Ovary (tissue), 7 donors: ENCODE measurements at regions not wholly inside any gene's neighbourhood (a gene's known extent, or its start where the extent isn't known, plus 50 kb on each side); places are given as distances from the start of the nearest gene placed in this dataset.

Experiments
- DNase-seq, 5 donors: peaks; one replicate each; pipeline ENCODE4 v3.0.0-alpha.2; 2019 to 2020
- H3K27ac ChIP-seq, 2 donors: fragments of 200-600 bp; one replicate each; pipeline versions ENCODE4 v1.5.1 to v1.8.0; 2019 to 2022
- H3K27me3 ChIP-seq: fragments of 200-600 bp; one replicate; pipeline ENCODE4 v1.8.0; 2022
- H3K36me3 ChIP-seq: fragments of 200-600 bp; sonication (generic); one replicate; pipeline ENCODE4 v1.5.1; 2019
- H3K4me1 ChIP-seq: one replicate; pipeline ENCODE4 v1.8.1; 2013; ENCODE audit warnings: mild to moderate bottlenecking, moderate library complexity; ENCODE audit not compliant: insufficient read depth
- H3K4me3 ChIP-seq: fragments of 200-600 bp; sonication (generic); one replicate; pipeline ENCODE4 v1.5.1; 2017
- H3K9me3 ChIP-seq, 2 donors: fragments of 200-600 bp in 1 of 2; sonication (generic) in 1 of 2; one replicate each; pipeline versions ENCODE4 v1.5.1 to v1.8.1; 2013 to 2019; ENCODE audit warnings: mild to moderate bottlenecking in 1 of 2, moderate library complexity in 1 of 2
- CTCF ChIP-seq, 3 donors: fragments of 450-650 bp in 2 of 3; fragments of 200-600 bp in 1 of 3; IDR thresholded peaks; one replicate each; pipeline versions ENCODE4 v1.5.1 to v1.8.0; 2016 to 2022; ENCODE audit warnings: antibody characterized with exemption in 3 of 3, mild to moderate bottlenecking in 1 of 3
- EP300 ChIP-seq: sonication (generic); formaldehyde crosslinking; IDR thresholded peaks from one replicate; pipeline ENCODE4 v1.6.1; 2017; ENCODE audit warnings: antibody characterized with exemption
- POLR2A ChIP-seq: fragments of 450-650 bp; IDR thresholded peaks from one replicate; pipeline ENCODE4 v1.6.1; 2017; ENCODE audit warnings: antibody characterized with exemption, mild to moderate bottlenecking, moderate library complexity
- WGBS, 3 donors: extraction: QIAGEN DNeasy Blood & Tissue Kit in 1 of 3; methylation state at CpG; one replicate each; pipeline versions ENCODE4 v1.1.5 to v1.1.7; 2013 to 2017; 5-methylcytosine and 5-hydroxymethylcytosine counted together
- intact Hi-C, 4 donors: fragments of 100-400 bp; cut with DNase I; formaldehyde crosslinking; loops; one replicate each; pipeline versions ENCODE4 v1.11.0 to v1.15.1; 2022 to 2023
- donor health status: DM: no; HTN: no; CAD: no; lungs with moderate emphysema.
- donor health status: DM: no; HTN: no; CAD: no.
- donor health status: Bipolar disorder and iron deficiency.
- donor health status: DM: no; HTN: no; CAD: no.
- donor health status: DM: yes; HTN: yes; CAD: no.

DNA sequence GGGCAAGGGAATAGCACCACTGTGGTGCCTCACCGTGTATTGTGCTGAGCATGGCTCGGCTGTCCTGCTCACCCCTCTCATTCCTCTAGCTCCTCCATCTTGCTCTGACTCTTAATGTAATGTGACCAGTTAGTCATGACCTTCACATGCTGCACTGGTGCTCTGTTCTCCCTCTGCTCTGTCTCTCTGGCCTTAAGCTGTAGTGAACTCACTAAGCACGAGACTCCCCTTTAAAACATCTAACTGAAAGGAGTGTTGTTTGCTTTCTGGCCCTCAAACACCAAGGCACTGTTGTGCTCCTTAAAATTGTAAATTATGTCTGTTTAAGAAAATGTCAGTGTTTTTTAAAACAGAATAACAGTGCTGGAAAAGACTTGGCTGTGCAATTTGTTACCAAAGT is 140.4 kb downstream of the HDGFL1 start:
- Histone ChIP-seq H3K27ac (peak overlapping the region in 1 of 2 donors; percentile 39), H3K4me1 (peaks cover 6% of the 10 kb centered on the region), H3K36me3 (no peaks in the 10 kb centered on the region), H3K27me3 (no peaks in the 10 kb centered on the region), H3K4me3 (no peak overlapping the region), H3K9me3 (no peaks in the 10 kb centered on the region)
- 26 to 32% (median 28%) methylated on average over 3 of the region's 3 CpGs for WGBS, 3 donors
- peak in 2 of 5 donors; percentile 12 to 17 for DNase-seq
- TF ChIP-seq POLR2A (no peak), CTCF (IDR thresholded peaks at IDR 0.05) (no peak), EP300 (no peak)
- intact Hi-C loops = no loop called here

DNA sequence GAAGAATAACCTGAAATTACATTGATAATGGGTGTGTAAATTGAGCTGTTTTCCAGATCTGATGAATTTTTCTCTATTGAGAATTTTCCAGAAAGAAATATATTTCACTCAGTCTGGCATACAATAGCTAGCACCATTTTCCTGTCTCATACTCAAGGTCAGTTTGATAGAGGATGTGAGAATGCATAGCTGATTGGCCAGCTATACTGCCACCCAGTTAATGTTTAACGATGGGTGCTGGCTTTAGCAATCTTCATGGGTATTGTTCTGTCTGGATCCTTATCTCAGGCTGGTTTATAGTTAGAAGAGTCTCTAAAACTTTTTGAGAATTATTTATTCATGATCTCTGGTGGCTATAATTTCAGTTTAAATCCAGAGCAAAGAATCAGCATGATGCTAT is 147.4 kb downstream of the HDGFL1 start:
- no peak for DNase-seq
- Histone ChIP-seq H3K27me3 (no peaks in the 10 kb centered on the region), H3K36me3 (no peaks in the 10 kb centered on the region), H3K27ac (no peak overlapping the region), H3K4me3 (no peak overlapping the region), H3K4me1 (no peaks in the 10 kb centered on the region), H3K9me3 (no peaks in the 10 kb centered on the region)
- 55 to 69% (median 66%) methylated on average over 1 of the region's 1 CpG for WGBS, 3 donors
- intact Hi-C loops = no loop called here
- TF ChIP-seq CTCF (IDR thresholded peaks at IDR 0.05) = no peak
- no peak for TF ChIP-seq POLR2A
- TF ChIP-seq EP300 = no peak

- Histone ChIP-seq H3K4me1 (no peaks in the 10 kb centered on the region), H3K27me3 (no peaks in the 10 kb centered on the region), H3K4me3 (no peak overlapping the region), H3K36me3 (no peaks in the 10 kb centered on the region), H3K27ac (no peak overlapping the region), H3K9me3 (no peaks in the 10 kb centered on the region)
- no peak for TF ChIP-seq EP300
- TF ChIP-seq CTCF (IDR thresholded peaks at IDR 0.05) = no peak
- TF ChIP-seq POLR2A = no peak
- no peak for DNase-seq
- WGBS, 3 donors = 73 to 79% (median 76%) methylated on average over 5 of the region's 5 CpGs
- intact Hi-C loops = no loop called here
Observed at GRCh38 chr6:22717915-22718314, 148.5 kb downstream of the HDGFL1 start.

DNA sequence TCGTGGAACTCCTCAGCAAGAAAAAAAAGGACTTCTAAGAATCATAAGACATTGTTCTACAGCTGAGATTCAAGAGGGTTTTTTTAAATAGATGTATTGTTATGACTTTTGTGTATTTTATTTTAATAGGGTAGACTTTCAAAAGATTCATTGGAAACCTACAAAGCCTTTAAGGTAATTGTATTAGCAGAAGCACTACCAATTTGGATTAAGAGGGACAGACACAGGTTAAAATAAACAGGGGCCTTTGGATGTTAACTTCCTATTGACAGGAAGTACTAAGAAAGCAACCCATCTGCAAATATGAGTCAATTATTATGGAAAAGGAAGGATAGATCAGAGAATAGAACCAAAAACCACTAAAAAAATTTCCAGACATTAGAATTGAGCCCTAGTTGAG is 153.5 kb downstream of the HDGFL1 start:
- Histone ChIP-seq H3K36me3 (no peaks in the 10 kb centered on the region), H3K27ac (no peak overlapping the region), H3K4me1 (peaks cover 2% of the 10 kb centered on the region), H3K9me3 (no peaks in the 10 kb centered on the region), H3K27me3 (no peaks in the 10 kb centered on the region), H3K4me3 (no peak overlapping the region)
- TF ChIP-seq POLR2A (no peak), CTCF (IDR thresholded peaks at IDR 0.05) (no peak), EP300 (no peak)
- 96 to 97% (median 96%) methylated on average over 1 of the region's 1 CpG for WGBS, 3 donors
- DNase-seq = no peak
- intact Hi-C loops = no loop called here

- Histone ChIP-seq H3K27me3 (no peaks in the 10 kb centered on the region), H3K27ac (peak overlapping the region in 1 of 2 donors; percentile 19), H3K4me1 (peaks cover 2% of the 10 kb centered on the region), H3K36me3 (no peaks in the 10 kb centered on the region), H3K4me3 (no peak overlapping the region), H3K9me3 (no peaks in the 10 kb centered on the region)
- 25 to 40% (median 35%) methylated on average over 4 of the region's 4 CpGs for WGBS, 3 donors
- intact Hi-C loops = no loop called here
- TF ChIP-seq EP300 = no peak
- TF ChIP-seq POLR2A = no peak
- DNase-seq = no peak
Observed at GRCh38 chr6:22726966-22727365, 157.6 kb downstream of the HDGFL1 start.
